HTR-8/SVneo (cell line): ENCODE measurements at regions not wholly inside any gene's neighbourhood (a gene's known extent, or its start where the extent isn't known, plus 50 kb on each side); places are given as distances from the start of the nearest gene placed in this dataset.
A peak's percentile ranks its signal among the peaks of the same experiment; 100 is the strongest.
"Not testable (repeated sequence)": the region's sequence is repeated elsewhere in the genome, so short reads cannot be mapped to it uniquely, and the experiment has no call there.

Experiments
- DNase-seq: peaks from one replicate; pipeline ENCODE4 v3.0.0; 2011; ENCODE audit warnings: low spot score, mixed read lengths; ENCODE audit not compliant: insufficient read length
- FAIRE-seq: peaks from 2 replicates; lab custom pipeline; 2011; peaks lifted over from hg19 to GRCh38; lab: Jason Lieb, UNC

DNA sequence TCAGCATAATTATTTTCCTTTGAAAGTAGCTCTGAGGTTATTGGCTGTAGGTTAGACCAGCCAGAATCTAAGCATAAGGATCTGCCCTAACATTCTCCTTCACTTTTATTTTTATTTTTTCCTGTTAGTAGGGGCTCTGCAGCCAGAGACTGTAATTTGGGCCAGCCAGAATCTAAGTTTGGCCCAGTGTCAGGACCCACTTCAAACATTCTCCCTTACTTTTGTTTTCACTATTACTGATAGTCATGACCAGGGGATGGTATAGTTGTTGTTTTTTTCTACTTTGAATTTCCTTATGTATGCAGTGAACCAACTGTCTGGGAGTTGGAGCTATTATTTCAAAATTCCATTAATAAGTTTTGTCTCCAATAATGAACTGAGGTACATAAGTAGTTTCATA, 121.0 kb upstream of the MBNL1 start:
- DNase-seq (no peak), FAIRE-seq (no peak)

DNA sequence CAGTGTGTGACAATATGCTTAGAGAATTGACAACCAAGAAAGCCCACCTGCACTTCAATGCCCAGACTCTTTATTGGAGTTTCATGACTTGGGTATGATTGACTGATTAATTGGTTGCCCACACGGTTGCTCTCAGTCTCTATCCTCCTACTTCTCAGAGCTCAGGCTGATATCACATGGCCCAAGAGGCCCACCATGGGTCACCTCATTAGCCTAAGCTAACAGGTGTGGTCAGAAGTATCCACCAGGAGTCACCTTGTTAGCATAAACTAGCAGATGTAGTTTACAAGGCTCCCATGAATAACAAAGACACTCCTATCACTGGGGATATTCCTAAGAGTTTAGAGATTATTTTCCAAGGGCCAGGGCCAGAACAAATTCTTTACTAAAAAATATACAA, 120.2 kb upstream of the MBNL1 start:
- DNase-seq: no peak
- no peak for FAIRE-seq

DNA sequence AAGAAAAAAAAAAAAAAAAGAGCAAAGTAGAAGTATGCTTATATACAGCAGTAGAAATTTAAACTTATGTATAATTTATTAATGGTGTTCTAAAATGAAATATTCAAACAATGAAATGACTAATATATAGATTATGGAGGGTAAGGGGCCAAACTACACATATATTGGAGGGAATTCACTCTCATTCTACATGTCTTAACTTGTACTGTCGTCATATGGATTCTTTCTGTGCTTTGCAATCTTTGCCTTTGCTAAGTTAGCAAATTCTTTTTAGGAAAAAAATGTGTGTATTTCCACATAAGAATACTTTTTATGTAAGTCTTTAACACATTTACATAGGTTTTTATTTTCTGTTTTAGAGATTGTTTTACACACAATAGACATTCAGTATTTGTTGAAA, 118.9 kb upstream of the MBNL1 start:
- DNase-seq (no peak), FAIRE-seq (no peak)

DNA sequence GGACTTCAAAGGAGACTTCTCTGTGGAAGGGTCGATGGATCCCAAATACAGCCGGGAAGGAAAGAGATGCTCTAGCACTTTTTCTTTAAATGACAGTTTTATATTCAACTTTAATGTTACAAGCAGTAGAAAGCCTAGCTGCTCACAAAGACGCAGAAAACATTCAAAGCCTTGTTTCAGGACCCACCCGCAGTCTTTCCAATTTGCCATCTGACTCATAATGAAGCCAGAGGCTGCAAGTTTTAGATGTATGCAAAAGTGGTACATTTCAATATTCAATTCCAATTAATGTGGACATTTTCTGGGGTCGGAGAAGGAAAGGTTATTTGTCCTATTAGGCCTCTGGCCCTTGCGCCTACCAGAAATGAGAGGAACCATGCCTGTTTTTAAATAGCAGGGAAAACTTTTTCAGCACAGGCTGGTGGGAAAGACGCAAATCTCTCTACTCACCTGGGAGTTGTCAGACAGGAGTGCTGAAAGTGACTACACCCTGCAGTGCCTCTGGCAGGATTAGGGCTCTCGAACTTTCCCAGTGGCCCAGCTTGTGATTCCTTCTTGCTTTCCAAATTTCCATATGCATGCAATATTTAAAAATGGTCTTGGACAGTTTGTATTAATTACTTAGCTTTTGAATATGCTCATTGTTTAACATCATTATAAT, 117.4 kb upstream of the MBNL1 start:
- no peak for DNase-seq
- no peak for FAIRE-seq

DNA sequence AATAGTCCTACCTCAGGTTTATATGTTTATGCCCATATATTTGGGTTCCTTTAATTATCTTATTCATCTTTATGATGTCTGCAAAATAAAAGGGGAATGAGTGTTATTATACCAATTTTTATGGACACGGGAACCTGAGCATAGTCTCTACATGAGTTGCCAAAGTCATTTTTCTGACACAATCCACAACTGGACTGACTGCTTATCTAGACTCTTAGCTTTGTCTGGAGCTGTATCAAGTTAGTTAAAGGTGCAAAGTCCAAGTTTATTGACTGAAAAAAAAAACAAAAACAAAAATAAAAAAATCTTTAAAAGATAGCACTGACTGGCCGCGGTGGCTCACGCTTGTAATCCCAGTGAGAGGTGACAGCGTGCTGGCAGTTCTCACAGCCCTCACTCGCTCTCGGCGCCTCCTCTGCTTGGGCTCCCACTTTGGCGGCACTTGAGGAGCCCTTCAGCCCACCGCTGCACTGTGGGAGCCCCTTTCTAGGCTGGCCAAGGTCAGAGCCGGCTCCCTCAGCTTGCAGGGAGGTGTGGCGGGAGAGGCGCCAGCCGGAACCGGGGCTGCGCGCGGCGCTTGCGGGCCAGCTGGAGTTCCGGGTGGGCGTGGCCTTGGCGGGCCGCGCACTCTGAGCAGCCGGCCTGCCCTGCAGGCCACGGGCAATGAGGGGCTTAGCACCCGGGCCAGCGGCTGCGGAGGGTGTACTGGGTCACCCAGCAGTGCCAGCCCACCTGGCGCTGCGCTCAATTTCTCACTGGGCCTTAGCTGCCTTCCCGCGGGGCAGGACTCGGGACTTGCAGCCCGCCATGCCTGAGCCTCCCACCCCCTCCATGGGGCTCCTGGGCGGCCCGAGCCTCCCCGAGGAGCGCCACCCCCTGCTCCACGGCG, 116.6 kb upstream of the MBNL1 start:
- not testable (repeated sequence) for DNase-seq, FAIRE-seq

DNA sequence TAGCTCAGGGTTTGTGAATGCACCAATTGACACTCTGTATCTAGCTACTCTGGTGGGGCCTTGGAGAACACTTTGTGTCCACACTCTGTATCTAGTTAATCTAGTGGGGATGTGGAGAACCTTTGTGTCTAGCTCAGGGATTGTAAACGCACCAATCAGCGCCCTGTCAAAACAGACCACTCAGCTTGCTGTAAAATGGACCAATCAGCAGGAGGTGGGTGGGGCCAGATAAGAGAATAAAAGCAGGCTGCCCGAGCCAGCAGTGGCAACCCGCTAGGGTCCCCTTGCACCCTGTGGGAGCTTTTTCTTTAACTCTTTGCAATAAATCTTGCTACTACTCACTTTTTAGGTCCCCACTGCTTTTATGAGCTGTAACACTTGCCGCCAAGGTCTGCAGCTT, 115.6 kb upstream of the MBNL1 start:
- DNase-seq, FAIRE-seq: not testable (repeated sequence)

DNA sequence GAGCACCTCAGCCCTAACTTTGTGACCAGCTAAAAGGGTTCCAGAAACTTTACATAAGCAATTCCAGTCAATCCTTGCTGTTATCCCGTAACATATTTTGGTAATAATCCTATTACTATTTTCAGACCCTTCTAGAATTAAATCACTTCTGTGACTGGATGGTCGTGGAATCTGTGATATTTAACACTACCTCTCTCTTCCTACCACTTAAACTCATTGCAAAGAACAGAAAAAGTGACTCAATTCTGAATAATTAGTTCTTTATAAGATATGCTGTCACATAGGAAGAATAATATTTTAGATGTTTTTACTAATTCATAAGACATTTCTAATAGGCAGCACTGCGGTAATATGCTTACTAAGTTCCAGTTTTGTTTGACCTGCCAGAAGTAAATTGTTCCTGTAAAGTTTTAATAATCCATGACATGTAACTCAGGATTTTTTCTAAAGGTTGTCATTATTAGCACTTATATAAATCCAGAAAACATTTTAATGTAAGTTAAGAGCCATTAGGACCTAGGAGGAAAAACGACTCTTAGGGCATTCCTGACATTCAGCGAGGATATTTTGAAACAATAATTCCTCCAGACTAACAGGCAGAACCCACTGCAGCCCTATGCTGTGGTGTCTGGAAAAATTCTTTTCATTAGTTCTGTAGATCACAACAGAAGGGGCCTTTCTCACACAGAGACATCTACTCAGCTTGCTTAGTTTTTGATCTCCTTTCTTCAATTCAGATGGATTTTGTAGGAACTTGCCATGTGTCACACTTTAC, 113.3 kb upstream of the MBNL1 start:
- FAIRE-seq (no peak), DNase-seq (no peak)

DNA sequence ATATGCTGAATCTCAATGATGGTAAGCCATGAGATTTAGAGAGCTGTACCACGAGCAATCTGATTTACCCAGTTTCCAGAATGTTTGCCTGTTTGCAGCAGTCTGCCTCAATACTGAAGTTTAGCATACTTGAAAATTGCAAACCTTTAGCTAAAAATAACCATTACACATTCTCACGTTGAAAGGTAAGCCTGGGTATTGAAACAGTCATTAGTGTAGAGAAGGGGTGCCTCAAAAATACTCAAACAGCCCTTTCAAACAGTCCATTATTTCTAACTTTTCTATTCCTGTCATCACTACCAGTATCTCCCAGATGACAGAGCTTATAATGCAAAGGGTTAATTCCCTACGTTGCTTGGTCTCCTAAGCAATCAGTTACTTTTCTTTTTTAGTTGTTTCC, 111.8 kb upstream of the MBNL1 start:
- FAIRE-seq: no peak
- DNase-seq: no peak

DNA sequence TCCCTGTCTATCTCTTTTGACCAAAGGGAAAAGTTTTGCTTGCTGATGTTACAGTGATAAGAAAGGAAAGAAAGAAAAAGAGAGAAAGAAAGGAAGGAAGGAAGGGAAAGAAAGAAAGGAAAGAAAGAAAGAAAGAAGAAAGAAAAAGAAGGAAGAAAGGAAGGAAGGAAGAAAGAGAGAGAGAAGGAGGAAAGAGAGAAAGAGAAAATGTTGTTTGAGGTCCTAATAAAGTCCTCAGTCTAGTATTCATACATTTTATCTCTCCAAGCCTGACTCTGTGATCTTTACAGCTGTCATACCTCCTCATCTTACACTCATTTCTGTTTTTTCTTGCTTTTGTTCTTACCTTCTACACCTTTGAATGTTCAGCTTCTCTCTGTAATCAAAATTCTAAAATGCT, 111.4 kb upstream of the MBNL1 start:
- no peak for DNase-seq
- FAIRE-seq: no peak

DNA sequence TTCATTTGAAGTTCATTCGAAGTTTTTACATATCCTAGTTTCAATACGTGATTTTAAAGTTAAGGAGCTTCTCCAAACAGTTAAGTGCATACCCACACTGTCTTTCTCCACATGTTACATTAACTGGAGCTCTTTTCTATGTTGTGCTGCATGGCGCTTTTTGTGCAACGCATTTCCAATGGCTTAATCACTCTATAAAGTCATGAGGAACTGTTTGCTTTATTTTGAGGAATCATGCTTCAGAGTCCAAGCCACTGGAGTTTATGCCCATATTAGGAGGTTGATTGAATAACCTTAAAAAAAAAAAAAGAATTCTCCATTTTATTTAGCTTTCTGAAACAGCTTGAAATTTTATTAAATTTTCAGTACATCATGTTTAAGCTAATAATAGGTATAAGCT, 109.4 kb upstream of the MBNL1 start:
- DNase-seq (no peak), FAIRE-seq (no peak)

DNA sequence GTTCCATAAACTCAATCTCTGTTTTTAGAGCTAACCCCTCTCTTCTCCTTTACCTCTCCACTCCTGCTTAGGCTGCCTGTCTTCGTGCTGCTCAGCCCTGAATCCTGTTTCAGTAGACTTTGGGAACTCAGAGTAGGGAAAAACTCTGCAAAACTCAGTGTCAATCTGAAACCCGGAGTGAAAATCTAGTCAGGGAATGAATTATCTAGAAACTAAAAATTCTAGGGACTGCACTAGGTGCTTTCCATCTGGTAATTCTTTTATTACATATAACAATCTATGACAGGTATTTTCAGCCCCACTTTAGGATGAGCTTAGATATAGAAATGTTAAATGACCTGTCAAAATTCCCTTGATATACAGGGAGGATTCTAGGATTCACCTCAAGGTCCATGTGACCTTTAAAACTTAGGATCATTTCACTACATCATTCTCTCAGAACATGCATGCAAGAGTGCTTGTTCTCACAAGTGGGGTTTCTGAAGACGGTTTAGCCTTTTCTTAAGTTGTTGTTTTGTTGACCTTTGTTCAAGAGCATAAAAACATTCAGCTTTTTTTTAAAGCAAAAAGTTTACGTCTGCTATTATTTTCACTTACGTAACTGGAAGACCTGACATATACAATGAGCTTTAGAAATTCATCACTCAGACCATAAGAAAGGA, 108.2 kb upstream of the MBNL1 start:
- DNase-seq (no peak), FAIRE-seq (no peak)

DNA sequence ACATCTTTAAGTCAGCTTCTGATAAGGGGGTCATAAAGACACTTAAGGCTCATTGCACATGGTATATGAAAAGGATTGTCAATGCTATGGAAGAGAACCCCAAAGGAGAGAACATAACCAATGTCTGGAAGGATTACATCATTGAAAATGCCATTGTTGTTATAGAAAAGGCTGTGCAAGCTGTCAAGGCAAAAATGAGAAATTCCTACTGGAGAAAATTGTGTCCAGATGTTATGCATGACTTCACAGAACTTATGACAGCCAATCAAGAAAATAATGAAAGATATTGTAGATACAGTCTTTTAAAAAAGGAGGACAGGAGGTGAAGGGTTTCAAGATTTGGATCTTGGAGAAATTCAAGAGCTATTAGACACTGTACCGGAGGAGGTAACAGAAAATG, 96.3 kb upstream of the MBNL1 start:
- FAIRE-seq: no peak

DNA sequence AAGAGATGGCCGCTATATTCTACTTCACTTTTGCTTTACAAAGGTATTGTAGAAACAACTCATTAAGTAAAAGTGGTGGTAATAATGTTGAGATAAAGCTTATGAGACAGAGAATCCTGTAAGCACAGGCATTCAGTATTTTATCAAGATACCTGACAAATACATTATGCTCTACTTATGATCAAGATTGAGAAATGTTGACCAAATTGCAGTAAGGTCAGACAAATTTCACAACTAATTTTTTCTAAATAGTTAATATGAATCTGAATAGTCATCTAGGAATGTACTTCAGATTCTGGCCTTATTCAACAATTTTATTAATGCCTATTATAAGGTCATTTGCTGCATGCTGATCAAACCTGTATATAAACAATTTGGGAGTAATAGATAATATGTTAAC, 95.1 kb upstream of the MBNL1 start:
- FAIRE-seq: no peak
- no peak for DNase-seq

More for the DNA sequence above, 96.3 kb upstream of the MBNL1 start:
- DNase-seq: no peak

DNA sequence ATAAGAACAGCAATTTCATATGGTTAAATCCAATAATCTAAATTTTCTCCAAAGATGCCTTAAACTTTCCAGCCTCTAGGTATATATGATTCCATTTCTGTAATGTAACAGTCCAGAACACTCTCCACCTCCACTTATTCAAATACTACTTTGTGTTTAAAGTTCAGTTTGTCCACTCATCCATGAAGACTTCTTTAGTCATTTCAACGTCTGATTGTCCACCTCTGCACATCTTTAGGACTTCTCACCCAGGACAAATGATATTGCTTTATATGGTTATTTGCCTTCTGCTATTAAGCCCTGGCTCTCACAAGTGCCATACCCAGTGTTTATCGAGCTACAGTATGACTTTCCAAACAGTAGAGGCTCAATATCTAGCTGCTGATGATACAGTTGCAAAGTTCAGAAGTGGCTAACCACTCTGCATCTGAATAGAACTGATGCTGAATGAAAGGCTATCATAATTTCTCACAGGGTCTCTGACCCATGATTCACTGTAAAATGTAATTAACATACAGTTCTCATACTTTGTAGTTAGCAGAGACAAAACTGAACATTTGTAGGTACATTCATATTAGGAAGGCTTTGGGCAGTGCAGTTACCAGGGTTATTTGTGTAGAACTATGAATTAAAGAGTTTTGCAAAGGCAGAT, 93.7 kb upstream of the MBNL1 start:
- no peak for DNase-seq
- FAIRE-seq: peak; percentile 23

DNA sequence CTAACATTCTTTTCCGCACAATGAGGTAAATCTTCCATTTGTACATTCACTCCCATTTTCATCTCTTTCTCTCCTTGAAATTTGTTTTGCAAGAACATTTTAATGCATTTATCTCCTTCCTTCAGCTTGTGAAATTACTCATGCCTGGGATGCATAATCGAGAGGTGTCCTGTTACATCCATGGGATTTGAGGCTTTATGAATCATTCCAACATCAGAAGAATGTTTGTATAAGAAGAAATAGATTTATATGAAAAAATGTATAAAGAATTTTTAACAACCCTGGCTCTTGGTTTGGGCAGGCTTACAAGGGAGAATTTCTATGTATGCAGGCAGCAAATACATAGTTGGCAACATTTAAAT, 93.2 kb upstream of the MBNL1 start:
- DNase-seq: peak; percentile 43
- peak; percentile 81 for FAIRE-seq

DNA sequence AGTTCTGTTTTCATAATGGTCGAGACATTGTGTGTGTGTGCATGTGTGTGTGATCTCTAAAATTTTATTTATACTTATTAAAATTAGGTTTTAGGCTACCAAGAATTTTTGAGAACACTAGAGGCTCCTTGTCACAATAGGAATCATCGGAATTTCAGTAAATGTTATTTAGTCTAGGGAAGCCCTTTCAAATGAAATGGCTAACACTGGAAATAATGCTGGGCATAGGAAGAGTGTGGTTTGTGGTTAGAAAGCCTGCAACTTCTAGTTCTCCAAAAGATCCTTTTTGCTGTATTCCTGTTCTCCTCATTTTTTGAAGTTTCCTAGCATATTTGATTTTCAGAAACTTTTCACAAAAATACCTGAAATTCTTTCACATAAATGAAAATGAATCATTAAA, 92.5 kb upstream of the MBNL1 start:
- FAIRE-seq (no peak), DNase-seq (no peak)

DNA sequence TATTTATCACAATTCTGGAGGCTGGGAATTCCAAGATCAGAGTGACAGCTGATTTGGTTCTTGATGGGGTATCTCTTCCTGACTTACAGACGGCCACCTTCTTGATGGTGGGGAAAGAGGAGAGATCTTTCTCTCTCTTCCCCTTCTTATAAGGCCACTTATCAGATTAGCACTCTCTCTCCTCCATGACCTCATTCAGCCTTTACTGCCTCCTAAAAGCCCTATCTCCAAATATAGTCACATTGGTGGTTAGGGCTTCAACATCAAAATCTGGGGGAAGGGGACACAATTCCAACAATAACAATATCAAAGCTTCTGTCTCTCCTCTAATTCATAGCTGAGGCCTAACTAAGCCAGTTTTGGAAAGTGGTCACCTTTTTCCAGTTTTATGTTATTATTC, 91.7 kb upstream of the MBNL1 start:
- DNase-seq: no peak
- FAIRE-seq: no peak

DNA sequence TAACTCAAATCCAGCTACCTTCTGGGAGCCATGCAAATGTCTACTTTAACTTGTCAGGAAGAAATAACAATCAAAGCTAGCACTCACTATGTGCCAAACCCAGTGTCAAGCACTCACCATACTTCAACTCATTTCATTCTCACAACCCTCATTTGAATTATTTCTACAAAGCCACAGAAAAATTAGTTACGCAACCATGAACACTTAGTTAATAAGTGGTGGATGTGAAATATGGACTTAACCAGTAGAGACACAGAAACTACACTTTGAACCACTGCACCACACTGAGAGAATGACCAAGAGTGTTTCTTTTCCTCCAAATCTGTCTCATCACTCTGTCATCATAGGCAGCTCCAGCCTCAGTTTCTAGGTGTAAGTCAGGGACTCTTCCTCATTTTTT, 91.0 kb upstream of the MBNL1 start:
- FAIRE-seq: no peak

DNA sequence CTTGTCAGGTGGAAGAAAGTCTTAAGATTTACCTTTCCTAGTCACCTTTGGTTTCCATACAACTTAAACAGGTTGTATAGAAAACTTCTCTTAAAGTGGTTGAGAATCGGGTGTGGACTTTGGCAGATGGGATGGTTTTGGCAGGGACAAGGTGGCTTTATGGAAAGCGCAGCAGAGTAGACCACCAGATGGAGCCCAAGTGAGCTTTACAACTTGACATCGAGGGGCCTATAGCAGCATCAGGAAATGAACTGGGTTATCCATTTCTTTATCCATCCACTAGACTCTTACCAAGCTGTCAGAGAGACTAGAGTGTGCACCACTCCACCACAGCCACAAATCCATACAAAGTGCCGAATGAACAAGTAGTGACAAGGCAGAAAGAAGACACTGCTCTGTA, 85.3 kb upstream of the MBNL1 start:
- no peak for FAIRE-seq
- DNase-seq: peak; percentile 12

More for the DNA sequence above, 91.0 kb upstream of the MBNL1 start:
- DNase-seq: no peak
